ENCODE measurements at regions not wholly inside any gene's neighbourhood (a gene's known extent, or its start where the extent isn't known, plus 50 kb on each side); places are given as distances from the start of the nearest gene placed in this dataset.

DNA sequence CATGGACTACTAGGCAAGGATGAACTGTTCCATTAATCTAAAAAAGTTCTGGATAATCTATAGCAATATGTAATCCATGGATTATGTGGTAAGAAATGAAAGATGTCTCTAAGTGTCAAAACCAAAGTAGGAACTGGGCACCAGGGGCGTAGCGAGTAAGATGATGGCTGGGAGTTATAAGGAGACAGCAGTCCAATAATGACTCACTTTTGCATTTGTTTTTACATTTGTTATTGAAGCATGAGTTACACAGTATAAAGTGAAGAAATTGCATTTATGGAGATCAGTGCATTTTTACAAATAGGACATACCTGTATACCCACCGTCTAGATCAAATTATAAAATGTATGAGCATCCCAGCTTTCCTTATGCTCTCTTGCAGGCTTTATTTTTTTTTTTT lies 878.5 kb upstream of the MAP3K7 start (continued):
- TF ChIP-seq, protein P1, sequence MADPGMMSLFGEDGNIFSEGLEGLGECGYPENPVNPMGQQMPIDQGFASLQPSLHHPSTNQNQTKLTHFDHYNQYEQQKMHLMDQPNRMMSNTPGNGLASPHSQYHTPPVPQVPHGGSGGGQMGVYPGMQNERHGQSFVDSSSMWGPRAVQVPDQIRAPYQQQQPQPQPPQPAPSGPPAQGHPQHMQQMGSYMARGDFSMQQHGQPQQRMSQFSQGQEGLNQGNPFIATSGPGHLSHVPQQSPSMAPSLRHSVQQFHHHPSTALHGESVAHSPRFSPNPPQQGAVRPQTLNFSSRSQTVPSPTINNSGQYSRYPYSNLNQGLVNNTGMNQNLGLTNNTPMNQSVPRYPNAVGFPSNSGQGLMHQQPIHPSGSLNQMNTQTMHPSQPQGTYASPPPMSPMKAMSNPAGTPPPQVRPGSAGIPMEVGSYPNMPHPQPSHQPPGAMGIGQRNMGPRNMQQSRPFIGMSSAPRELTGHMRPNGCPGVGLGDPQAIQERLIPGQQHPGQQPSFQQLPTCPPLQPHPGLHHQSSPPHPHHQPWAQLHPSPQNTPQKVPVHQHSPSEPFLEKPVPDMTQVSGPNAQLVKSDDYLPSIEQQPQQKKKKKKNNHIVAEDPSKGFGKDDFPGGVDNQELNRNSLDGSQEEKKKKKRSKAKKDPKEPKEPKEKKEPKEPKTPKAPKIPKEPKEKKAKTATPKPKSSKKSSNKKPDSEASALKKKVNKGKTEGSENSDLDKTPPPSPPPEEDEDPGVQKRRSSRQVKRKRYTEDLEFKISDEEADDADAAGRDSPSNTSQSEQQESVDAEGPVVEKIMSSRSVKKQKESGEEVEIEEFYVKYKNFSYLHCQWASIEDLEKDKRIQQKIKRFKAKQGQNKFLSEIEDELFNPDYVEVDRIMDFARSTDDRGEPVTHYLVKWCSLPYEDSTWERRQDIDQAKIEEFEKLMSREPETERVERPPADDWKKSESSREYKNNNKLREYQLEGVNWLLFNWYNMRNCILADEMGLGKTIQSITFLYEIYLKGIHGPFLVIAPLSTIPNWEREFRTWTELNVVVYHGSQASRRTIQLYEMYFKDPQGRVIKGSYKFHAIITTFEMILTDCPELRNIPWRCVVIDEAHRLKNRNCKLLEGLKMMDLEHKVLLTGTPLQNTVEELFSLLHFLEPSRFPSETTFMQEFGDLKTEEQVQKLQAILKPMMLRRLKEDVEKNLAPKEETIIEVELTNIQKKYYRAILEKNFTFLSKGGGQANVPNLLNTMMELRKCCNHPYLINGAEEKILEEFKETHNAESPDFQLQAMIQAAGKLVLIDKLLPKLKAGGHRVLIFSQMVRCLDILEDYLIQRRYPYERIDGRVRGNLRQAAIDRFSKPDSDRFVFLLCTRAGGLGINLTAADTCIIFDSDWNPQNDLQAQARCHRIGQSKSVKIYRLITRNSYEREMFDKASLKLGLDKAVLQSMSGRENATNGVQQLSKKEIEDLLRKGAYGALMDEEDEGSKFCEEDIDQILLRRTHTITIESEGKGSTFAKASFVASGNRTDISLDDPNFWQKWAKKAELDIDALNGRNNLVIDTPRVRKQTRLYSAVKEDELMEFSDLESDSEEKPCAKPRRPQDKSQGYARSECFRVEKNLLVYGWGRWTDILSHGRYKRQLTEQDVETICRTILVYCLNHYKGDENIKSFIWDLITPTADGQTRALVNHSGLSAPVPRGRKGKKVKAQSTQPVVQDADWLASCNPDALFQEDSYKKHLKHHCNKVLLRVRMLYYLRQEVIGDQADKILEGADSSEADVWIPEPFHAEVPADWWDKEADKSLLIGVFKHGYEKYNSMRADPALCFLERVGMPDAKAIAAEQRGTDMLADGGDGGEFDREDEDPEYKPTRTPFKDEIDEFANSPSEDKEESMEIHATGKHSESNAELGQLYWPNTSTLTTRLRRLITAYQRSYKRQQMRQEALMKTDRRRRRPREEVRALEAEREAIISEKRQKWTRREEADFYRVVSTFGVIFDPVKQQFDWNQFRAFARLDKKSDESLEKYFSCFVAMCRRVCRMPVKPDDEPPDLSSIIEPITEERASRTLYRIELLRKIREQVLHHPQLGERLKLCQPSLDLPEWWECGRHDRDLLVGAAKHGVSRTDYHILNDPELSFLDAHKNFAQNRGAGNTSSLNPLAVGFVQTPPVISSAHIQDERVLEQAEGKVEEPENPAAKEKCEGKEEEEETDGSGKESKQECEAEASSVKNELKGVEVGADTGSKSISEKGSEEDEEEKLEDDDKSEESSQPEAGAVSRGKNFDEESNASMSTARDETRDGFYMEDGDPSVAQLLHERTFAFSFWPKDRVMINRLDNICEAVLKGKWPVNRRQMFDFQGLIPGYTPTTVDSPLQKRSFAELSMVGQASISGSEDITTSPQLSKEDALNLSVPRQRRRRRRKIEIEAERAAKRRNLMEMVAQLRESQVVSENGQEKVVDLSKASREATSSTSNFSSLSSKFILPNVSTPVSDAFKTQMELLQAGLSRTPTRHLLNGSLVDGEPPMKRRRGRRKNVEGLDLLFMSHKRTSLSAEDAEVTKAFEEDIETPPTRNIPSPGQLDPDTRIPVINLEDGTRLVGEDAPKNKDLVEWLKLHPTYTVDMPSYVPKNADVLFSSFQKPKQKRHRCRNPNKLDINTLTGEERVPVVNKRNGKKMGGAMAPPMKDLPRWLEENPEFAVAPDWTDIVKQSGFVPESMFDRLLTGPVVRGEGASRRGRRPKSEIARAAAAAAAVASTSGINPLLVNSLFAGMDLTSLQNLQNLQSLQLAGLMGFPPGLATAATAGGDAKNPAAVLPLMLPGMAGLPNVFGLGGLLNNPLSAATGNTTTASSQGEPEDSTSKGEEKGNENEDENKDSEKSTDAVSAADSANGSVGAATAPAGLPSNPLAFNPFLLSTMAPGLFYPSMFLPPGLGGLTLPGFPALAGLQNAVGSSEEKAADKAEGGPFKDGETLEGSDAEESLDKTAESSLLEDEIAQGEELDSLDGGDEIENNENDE (IDR thresholded peaks at IDR 0.05; ENCODE audit: insufficient replicate concordance, low read length) = no peak
- TF ChIP-seq NANOG (IDR thresholded peaks at IDR 0.05; ENCODE audit: insufficient read depth, low read depth, low read length, poor library complexity, severe bottlenecking) = no peak
- no peak for TF ChIP-seq KDM1A (IDR thresholded peaks at IDR 0.05; ENCODE audit: borderline replicate concordance, low read length)
- TF ChIP-seq CBX5 (IDR thresholded peaks at IDR 0.05; ENCODE audit: low read depth, low read length) = no peak
- TF ChIP-seq SRF (IDR thresholded peaks at IDR 0.05; ENCODE audit: low read depth, low read length) = no peak
- no peak for TF ChIP-seq SUZ12 (IDR thresholded peaks at IDR 0.05; ENCODE audit: low read length)

All from H1 (cell line).